ENCODE measurements at regions not wholly inside any gene's neighbourhood (a gene's known extent, or its start where the extent isn't known, plus 50 kb on each side); places are given as distances from the start of the nearest gene placed in this dataset.

DNA sequence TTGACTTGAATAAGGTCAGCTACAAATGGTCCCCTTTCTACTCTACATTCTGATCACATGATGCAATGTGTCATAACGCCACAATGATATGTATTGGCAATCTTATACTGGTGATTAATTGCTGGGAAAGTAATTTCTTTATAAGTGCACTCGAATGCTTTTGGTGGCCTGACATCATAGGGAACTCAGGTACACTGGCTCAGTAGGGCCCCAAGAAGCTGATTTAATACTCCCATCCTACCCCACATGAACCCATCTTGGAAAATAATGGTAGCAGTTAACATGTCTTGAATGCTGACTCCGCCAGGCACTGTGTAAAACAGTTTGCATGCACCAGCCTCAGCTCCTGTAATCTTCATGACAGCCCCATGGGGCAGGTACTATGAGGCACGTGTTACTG is 186.9 kb downstream of the SNX10 start:
- TF ChIP-seq, protein P1, sequence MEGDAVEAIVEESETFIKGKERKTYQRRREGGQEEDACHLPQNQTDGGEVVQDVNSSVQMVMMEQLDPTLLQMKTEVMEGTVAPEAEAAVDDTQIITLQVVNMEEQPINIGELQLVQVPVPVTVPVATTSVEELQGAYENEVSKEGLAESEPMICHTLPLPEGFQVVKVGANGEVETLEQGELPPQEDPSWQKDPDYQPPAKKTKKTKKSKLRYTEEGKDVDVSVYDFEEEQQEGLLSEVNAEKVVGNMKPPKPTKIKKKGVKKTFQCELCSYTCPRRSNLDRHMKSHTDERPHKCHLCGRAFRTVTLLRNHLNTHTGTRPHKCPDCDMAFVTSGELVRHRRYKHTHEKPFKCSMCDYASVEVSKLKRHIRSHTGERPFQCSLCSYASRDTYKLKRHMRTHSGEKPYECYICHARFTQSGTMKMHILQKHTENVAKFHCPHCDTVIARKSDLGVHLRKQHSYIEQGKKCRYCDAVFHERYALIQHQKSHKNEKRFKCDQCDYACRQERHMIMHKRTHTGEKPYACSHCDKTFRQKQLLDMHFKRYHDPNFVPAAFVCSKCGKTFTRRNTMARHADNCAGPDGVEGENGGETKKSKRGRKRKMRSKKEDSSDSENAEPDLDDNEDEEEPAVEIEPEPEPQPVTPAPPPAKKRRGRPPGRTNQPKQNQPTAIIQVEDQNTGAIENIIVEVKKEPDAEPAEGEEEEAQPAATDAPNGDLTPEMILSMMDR (IDR thresholded peaks at IDR 0.05), result no peak
- no peak for TF ChIP-seq EP300 (IDR thresholded peaks at IDR 0.05)
- TF ChIP-seq POLR2A (IDR thresholded peaks at IDR 0.05), result no peak
